Lower leg skin (tissue), 4 donors: ENCODE measurements at regions not wholly inside any gene's neighbourhood (a gene's known extent, or its start where the extent isn't known, plus 50 kb on each side); places are given as distances from the start of the nearest gene placed in this dataset.

Source experiments
- DNase-seq, 2 donors: peaks; one replicate each; pipeline ENCODE4 v3.0.0-alpha.2; 2019; ENCODE audit warnings: low spot score in 2 of 2
- H3K4me3 ChIP-seq: fragments of 200-600 bp; sonication (generic); 2 replicates; pipeline ENCODE4 v1.5.1; 2017; ENCODE audit warnings: mild to moderate bottlenecking, low read depth; ENCODE audit not compliant: poor library complexity, severe bottlenecking
- CTCF ChIP-seq, 3 donors: fragments of 450-650 bp; IDR thresholded peaks; one replicate each; pipeline ENCODE4 v1.5.1; 2016; ENCODE audit warnings: antibody characterized with exemption in 3 of 3, mild to moderate bottlenecking in 3 of 3, moderate library complexity in 2 of 3
- POLR2A ChIP-seq, 2 donors: fragments of 450-650 bp; IDR thresholded peaks; one replicate each; pipeline ENCODE4 v1.6.1; 2016 to 2017; ENCODE audit warnings: antibody characterized with exemption in 2 of 2, mild to moderate bottlenecking in 1 of 2, moderate library complexity in 1 of 2
- WGBS, 2 donors: methylation state at CpG; one replicate each; pipeline ENCODE4 v1.1.5; 2018; 5-methylcytosine and 5-hydroxymethylcytosine counted together
- intact Hi-C: fragments of 100-400 bp; cut with DNase I; formaldehyde crosslinking; loops from one replicate; pipeline ENCODE4 v1.15.0; 2023; ENCODE audit warnings: low total_unique reads

DNA sequence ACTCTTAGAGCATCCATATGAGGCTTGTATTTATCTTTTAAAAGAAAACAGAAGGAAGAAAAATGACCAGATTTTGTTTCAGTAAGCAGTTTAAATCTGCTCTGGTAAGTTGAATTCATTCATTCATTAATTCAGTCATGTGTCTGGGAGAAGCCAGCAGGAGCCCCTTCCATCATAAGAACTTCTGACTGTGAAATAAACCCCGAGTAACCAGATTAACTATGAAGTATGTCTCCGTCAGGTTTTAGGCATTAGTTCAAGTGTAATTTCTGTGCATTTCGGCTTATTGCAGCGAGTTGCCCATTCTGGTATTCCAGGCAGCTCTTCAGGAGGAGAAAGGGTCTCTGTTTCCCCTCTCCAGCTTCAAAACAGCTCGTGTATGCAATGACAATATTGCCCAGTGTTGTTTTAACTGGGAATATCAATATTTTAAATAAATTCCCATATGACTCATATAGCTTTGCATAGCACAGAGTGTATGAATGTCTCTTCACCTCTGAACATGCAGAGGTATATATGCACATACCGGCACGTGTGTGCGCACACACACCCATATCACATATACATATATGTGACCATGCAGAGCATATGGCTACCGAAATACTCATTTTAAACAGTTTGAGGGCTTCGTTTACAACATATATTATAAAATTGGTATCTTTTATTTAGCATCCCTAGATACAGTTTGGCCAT is 255.3 kb downstream of the BCOR start:
- no peak overlapping the region for H3K4me3 ChIP-seq
- no peak for DNase-seq
- TF ChIP-seq POLR2A (IDR thresholded peaks at IDR 0.05): no peak
- no peak for TF ChIP-seq CTCF (IDR thresholded peaks at IDR 0.05)
- intact Hi-C loops: no loop called here
- 87 to 97% methylated on average over 10 of the region's 10 CpGs for WGBS, 2 donors

GRCh38 chrX:39843318-39843717 is 254.4 kb downstream of the BCOR start:
- WGBS, 2 donors: 69 to 93% methylated on average over 4 of the region's 4 CpGs
- DNase-seq: no peak
- H3K4me3 ChIP-seq: no peak overlapping the region
- intact Hi-C loops: no loop called here
- TF ChIP-seq POLR2A (IDR thresholded peaks at IDR 0.05) (no peak), CTCF (IDR thresholded peaks at IDR 0.05) (no peak)

- WGBS, 2 donors: 81 to 84% methylated on average over 9 of the region's 9 CpGs
- intact Hi-C loops: no loop called here
- H3K4me3 ChIP-seq: no peak overlapping the region
- no peak for DNase-seq
- no peak for TF ChIP-seq CTCF (IDR thresholded peaks at IDR 0.05)
- TF ChIP-seq POLR2A (IDR thresholded peaks at IDR 0.05): no peak
Observed at GRCh38 chrX:39845233-39845632, 252.5 kb downstream of the BCOR start.

DNA sequence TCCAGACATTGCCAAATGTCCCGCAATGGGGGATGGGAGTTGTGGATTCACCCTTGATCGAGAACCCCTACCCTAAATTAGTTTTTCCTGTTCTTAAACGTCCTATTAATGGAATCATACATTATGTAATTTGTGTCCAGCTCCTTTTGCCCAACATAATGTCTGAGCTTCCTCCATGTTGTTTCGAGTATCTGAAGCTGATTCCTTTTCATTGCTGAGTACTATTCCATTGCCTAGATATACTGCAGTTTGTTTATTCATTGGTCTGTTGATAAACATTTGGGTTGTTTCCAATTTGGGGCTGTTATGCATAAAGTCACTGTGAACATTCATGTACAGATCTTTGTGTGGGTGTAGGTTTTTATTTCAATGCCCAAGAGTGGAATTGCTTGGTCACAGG is 251.3 kb downstream of the BCOR start:
- WGBS, 2 donors: 85 to 93% methylated on average over 4 of the region's 4 CpGs
- no peak overlapping the region for H3K4me3 ChIP-seq
- TF ChIP-seq CTCF (IDR thresholded peaks at IDR 0.05) (no peak), POLR2A (IDR thresholded peaks at IDR 0.05) (no peak)
- no peak for DNase-seq
- intact Hi-C loops: no loop called here

DNA sequence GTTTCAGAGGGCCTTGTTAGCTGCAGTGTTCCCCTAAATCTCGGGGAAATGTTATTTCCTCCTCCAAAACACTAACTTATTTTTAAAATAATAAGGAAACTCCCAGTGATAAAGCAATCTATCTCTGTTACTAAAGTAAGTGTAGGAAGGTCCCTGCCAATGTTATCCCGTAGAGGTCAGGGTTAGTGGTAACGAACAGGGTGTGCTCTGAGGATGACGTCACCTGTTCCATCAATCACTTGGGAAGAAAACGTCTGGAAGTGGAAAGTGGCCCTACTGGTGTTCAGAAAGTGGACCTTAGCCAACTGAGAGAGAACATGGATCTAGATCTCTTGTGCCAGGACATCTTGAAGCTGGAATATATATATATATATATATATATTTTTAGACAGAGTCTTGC is 249.5 kb downstream of the BCOR start:
- 18 to 56% methylated on average over 5 of the region's 5 CpGs for WGBS, 2 donors
- no peak overlapping the region for H3K4me3 ChIP-seq
- intact Hi-C loops: no loop called here
- no peak for TF ChIP-seq POLR2A (IDR thresholded peaks at IDR 0.05)
- TF ChIP-seq CTCF (IDR thresholded peaks at IDR 0.05): no peak
- DNase-seq: no peak

DNA sequence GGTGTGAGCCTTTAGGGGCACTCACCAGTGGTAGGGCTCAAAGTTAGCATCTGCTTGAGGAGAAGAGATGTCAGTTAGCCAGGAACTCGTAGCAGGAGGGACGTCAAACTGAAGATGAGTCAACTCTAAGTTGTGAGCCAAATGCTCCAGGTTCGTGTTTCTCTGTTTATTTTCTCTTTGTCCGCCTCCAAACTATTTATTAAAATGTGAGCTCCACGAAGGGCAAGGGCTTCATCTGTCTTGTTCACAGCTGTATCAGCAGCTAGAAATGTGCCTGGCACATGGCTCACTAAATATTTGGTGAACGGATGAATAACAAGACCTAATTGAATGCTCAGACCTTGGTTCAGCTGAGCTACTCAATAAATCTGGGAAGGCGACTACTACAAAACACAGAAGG is 248.9 kb downstream of the BCOR start:
- TF ChIP-seq CTCF (IDR thresholded peaks at IDR 0.05) (no peak), POLR2A (IDR thresholded peaks at IDR 0.05) (no peak)
- DNase-seq: no peak
- intact Hi-C loops: no loop called here
- H3K4me3 ChIP-seq: no peak overlapping the region
- WGBS, 2 donors: 52 to 66% methylated on average over 7 of the region's 7 CpGs
